CD4-positive, alpha-beta T cell treated with Interleukin-2 at 100 ng/mL for 4 hours (primary cell): ENCODE measurements at regions not wholly inside any gene's neighbourhood (a gene's known extent, or its start where the extent isn't known, plus 50 kb on each side); places are given as distances from the start of the nearest gene placed in this dataset.
"Not testable (repeated sequence)": the region's sequence is repeated elsewhere in the genome, so short reads cannot be mapped to it uniquely, and the experiment has no call there.

Source experiments
- DNase-seq: peaks from one replicate; pipeline ENCODE4 v3.0.0-alpha.2; 2020; ENCODE audit warnings: low spot score

DNA sequence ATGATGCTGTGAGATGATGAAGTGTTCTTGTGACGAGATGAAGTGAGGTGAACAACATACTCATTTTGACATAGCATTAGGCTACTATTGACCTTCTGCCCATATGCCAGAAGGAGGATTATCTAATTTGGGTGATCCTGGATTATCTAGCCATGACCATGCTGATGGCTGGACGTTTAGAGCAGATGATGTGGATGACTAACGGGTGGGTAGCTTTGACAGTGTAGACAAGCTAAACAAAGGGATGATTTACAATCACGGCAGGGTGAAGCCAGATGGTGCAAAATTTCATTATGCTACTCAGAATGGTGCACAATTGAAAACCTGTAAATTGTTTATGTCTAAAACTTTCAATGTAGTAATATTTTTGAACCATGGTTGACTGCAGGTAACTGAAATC, 2403.4 kb upstream of the ACO1 start:
- no peak for DNase-seq

DNA sequence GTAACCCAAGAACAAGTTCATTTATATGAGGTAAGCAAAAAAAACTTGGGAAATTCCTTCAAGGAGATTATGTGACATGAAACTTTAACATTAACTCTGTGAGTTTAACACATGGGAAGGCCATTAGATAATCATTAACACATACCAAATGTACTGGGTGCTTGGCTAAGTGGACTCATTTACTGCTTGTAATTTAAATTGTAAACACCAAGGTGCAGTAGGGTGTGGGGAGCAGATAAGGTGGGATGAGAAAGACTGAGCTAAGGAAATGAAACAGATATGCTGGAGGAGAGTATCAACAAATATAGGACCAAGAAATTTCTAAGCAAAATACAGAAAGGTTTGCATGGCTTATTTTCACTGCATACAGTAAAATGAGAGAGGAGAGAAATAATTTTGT, 2384.8 kb upstream of the ACO1 start:
- DNase-seq: no peak

- no peak for DNase-seq
These were observed 2373.8 kb upstream of the ACO1 start for GRCh38 chr9:30010691-30011090.

- DNase-seq: no peak
These were observed 2371.8 kb upstream of the ACO1 start for GRCh38 chr9:30012622-30013021.

DNA sequence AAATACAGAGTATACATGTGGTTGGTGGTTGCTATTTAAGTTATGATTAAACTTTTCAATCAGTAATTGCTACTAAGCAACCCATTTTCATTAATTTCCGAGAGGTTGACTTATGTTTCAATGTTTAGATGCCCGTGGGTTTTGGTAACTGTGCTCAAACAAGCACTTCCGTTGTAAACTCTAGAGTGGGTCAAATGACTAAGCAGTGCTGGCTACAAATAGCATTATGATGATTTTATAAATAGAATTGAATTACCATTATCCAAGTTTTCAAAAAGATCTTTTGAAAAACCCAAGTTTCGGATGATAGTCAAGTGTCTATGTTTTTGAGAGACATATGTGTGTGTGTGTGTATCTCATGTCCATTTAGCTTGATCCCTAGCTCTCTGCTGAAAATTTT, 2369.4 kb upstream of the ACO1 start:
- DNase-seq: no peak

- no peak for DNase-seq
These were observed 2364.3 kb upstream of the ACO1 start for GRCh38 chr9:30020161-30020560.

- DNase-seq: no peak
These were observed 2348.7 kb upstream of the ACO1 start for GRCh38 chr9:30035761-30036160.

DNA sequence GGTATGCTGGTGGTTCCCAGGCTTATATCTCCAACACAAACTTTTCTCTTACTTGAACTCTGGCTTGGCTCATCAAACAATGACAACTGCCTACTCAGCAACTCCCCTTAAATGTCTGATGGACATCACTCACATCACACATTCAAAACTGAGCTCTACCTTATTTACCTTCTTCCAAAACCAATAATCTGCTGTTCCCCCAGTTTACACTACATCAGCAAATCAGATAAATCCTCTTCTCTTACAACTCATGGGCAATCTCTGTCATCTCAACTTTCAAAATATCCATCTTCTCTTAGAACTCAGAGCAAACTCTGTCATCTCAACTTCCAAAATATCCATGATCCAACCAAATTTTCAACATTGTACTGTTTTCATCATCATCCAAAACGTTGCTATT, 2347.9 kb upstream of the ACO1 start:
- no peak for DNase-seq

GRCh38 chr9:30039712-30040111, 2344.7 kb upstream of the ACO1 start:
- DNase-seq: no peak

- no peak for DNase-seq
These were observed 2336.0 kb upstream of the ACO1 start for GRCh38 chr9:30048396-30048795.

DNA sequence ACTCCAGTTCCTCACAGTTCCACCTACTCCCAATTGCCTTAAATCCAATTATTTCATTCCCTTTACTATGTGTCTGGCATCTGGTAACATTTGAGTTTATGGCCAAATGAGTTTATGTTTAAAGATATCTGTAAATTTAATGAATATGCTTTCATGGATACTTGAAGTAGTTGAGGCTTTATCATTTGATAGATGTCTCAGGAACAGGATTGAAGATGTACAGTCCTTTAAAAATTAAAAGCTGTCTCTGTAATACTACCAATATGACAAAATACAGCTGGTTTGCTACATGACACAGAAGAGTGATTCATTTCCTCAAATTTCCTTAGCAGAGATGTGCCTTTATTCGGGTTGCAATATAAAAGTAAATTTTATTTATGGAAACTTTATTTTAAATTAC, 2326.0 kb upstream of the ACO1 start:
- no peak for DNase-seq

DNA sequence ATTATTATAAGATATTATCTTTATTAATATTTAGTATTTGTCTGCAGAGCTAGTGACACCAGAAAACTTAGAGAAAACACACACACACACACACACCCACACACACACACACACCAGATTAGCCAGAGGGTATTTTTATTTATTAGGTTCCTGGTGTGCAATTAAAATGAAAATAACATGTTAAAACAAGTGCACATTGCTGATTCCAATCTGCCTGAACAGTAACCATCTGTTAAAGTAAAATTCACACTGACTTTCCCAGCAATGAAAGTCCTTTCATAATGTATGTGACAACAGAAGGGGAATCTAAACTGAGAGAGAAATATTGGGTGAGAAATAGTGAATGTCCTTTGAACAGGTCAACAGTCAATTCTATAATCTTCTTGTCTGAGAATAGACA, 2323.5 kb upstream of the ACO1 start:
- no peak for DNase-seq

DNA sequence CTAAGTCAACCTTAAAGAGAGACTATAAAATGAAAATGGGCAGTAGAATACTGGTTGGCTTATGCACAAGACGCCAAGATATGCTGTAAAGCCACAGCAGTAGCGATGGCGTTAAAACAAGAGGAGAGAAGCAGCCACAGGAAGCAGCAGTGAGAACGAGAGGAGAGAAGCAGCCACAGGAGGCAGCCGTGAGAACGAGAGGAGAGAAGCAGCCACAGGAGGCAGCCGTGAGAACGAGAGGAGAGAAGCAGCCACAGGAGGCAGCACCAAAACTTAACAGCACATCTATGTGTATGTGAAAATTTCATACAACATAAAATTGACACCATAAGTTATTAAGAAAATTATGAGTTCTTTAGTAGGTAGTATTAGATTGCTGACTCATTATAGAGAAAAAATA, 2318.6 kb upstream of the ACO1 start:
- DNase-seq: no peak

DNA sequence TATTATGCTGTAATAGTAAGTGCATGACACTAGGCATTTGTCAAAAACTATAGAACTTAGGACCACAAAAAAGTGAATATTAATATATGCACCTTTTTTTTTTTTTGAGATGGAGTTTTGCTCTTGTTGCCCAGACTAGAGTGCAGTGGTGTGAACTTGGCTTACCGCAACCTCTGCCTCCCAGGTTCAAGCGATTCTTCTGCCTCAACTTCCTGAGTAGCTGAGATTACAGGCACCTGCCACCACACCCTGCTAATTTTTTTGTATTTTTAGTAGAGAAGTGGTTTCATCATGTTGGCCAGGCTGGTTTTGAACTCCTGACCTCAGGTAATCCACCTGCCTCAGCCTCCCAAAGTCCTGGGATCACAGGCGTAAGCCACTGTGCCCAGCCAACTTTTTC, 2315.2 kb upstream of the ACO1 start:
- DNase-seq: not testable (repeated sequence)

- DNase-seq: no peak
These were observed 2309.4 kb upstream of the ACO1 start for GRCh38 chr9:30075022-30075421.

DNA sequence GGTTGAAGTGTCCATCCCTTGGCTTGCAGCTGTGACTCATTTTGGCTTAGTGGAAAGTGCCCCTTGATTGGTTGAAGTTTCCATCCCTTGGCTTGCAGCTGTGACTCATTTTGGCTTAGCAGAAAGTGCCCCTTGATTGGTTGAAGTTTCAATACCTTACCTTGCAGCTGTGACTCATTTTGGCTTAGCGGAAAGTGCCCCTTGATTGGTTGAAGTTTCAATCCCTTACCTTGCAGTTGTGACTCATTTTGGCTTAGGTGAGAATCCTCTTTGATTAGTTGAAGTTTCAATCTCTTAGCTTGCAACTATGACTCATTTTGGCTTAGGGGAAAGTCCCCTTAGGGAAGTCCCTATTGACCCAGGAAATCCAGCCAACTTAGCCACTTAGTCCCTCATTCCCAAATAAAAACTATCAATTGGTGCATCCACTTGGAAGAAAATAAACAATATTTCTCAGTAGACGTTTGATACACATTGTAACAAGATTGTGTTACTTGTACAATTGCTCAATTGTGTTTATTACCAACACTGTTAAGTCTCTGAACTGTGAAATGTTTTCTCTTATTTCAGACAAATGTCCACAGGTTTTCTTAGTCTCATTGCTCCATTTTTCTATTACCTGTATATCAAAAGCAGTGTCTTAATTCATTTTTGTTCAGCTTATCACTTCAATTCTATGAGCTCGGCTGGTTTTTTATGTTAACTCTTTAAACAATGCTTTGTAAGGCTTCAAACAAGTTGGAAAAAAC, 2308.8 kb upstream of the ACO1 start:
- DNase-seq: peak; percentile 44

DNA sequence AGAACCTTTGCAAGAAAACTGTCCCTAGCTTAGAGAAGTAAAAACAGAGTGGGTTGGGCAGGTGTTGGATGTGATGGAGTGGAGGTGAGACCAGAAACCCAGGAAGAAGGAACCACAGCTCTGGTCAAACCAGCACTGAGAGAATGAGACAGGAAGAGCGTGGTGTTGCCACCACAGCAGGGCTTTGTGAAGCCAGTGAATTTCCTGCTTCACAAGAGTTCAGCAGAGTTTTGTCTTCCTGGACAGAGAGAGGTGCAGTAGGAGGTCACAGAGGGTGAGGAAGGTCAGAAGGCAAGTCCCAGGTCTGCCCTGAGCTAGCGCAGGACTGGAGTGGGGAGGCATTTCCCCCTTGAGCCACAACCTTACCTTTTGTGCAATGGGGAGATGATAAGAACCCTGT, 2306.2 kb upstream of the ACO1 start:
- DNase-seq: no peak

DNA sequence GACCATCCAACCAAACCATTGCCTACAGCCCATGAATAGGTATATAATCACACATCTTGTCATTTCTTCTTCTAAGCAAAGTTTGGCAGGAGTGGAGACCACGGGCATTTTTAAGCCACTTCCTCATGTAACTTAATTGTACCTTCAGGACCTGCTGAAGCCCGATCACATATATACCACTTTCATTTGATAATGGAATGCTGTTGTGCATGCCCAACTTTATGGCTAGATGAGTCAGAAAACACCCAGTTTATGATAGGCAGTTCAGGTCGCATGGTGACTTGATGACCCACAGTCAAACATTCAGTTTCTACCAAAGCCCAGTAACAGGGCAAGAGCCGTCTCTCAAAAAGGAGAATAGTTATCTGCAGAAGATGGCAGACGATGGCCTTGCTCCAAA, 2295.0 kb upstream of the ACO1 start:
- DNase-seq: no peak

- DNase-seq: no peak
These were observed 2280.6 kb upstream of the ACO1 start for GRCh38 chr9:30103647-30104394.

DNA sequence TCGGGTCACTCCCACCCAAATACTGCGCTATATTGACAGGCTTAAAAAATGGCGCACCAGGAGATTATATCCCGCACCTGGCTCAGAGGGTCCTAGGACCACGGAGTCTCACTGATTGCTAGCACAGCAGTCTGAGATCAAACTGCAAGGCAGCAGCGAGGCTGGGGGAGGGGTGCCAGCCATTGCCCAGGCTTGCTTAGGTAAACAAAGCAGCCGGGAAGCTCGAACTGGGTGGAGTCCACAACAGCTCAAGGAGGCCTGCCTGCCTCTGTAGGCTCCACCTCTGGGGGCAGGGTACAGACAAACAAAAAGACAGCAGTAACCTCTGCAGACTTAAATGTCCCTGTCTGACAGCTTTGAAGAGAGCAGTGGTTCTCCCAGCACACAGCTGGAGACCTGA, 2277.3 kb upstream of the ACO1 start:
- not testable (repeated sequence) for DNase-seq

DNA sequence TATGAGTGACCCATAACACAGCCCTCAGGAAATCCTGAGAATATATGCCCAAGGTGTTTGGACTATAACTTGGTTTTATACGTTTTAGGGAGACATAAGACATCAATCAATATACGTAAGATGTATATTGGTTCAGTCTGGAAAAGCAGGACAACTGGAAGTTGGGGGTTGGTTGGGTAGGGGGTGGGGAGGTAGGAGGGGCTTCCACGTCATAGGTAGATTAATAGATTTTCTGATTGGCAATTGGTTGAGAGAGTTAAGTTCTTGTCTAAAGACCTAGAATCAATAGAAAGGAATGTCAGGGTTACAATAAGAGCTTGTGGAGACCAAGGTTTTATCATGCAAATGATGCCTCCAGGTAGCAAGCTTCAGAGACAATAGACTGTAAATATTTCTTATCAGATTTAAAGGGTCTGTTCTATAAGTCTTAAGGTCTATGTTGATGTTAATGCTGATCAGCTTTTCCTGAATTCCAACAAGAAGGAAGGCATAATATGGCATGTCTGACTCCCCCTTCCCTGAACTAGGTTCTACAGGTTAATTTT, 2267.7 kb upstream of the ACO1 start:
- DNase-seq: no peak

GRCh38 chr9:30120666-30121065, 2263.8 kb upstream of the ACO1 start:
- DNase-seq: no peak

GRCh38 chr9:30121611-30122010, 2262.8 kb upstream of the ACO1 start:
- no peak for DNase-seq

DNA sequence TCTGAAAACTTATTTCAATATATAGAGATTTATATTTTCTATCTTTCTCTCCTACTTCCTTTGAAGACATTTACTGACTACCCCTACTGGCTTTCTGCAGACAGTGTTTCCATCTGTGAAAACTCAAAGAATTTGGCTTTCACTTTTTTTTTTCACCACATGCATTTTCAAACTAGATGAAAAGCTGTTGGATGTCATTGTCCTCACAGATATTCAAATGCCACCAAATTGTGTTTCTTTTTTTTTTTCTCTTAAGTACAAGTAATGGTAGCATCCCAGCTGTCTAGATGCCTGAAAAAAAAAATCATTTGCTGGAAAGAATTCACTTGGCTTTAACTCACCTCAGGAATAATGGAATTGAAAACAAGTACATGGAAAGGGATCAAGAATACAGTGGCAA, 2258.6 kb upstream of the ACO1 start:
- no peak for DNase-seq
